CD4-positive, alpha-beta T cell treated with Interleukin-17A for 4 hours (primary cell): ENCODE measurements at regions not wholly inside any gene's neighbourhood (a gene's known extent, or its start where the extent isn't known, plus 50 kb on each side); places are given as distances from the start of the nearest gene placed in this dataset.
A peak's percentile ranks its signal among the peaks of the same experiment; 100 is the strongest.
"Not testable (repeated sequence)": the region's sequence is repeated elsewhere in the genome, so short reads cannot be mapped to it uniquely, and the experiment has no call there.

ENCODE experiments used
- DNase-seq: peaks from one replicate; pipeline ENCODE4 v3.0.0-alpha.2; 2020; ENCODE audit warnings: mixed read lengths

GRCh38 chr9:41367301-41367700 is 178.2 kb upstream of the ZNG1F start:
- not testable (repeated sequence) for DNase-seq

DNA sequence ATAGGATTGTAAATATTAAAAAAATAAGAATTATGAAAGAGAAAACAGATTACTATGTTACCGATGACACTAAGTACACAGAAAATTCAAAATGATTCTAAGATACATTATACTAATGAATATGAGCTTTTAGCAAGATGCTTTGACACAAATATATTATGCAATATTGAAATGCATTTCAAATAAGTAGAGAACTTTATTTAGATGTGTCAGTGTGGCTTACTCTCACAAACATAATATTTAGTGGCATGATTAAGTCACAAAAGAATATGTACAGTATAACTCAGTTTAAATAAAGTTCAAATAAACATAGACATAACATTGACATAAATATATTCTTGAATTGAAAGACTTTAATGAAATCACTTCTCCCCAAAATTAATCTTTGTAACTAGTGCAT is 172.7 kb upstream of the ZNG1F start:
- not testable (repeated sequence) for DNase-seq

DNA sequence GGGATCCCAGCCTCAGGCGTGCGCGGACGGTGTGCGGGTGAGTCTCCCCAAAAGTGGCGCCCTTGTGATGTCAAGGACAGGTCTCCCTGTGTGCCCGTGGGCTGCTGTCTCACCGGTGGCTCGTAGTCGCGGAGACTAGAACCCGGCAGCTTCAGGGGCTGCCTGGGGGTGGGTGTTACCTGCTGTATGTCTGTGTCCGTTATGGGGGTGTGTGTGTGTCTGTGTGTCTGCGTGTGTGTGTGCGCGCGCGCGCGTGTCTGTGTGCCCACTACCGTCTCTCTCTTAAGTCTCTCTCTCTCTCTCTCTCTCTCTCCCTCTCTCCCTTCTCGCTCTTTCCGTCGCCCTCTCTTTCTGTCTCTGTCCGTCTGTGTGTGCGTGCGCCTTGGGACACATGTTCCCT is 170.0 kb upstream of the ZNG1F start:
- peak; percentile 57 for DNase-seq

GRCh38 chr9:41358682-41359081 is 169.6 kb upstream of the ZNG1F start:
- DNase-seq = peak; percentile 81

DNA sequence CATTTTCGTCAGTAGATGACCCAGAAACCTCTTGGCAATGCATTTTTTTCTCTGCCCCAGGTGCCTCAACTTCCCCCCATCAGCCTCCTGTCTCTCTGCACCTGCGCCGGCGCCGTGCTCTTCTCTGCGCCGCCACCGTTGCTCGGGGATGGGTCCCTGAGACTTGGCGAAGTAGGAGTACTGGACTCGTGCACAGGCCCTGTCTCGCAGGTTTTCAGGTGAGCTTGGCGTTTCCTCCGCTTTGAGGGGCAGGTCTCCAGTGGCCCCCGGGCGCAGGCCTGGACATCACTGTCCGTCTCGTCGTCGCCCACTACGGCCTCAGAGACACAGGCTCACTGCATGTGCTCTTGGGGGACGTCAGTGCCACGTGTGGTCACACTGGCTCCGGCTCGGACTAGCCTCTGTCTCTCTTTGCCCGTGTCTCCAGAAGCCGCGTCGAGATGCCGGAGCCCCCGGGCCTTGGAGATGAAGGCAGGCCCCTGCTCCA is 168.8 kb upstream of the ZNG1F start:
- peak; percentile 2 for DNase-seq

GRCh38 chr9:41357350-41357748 is 168.2 kb upstream of the ZNG1F start:
- DNase-seq = not testable (repeated sequence)

DNA sequence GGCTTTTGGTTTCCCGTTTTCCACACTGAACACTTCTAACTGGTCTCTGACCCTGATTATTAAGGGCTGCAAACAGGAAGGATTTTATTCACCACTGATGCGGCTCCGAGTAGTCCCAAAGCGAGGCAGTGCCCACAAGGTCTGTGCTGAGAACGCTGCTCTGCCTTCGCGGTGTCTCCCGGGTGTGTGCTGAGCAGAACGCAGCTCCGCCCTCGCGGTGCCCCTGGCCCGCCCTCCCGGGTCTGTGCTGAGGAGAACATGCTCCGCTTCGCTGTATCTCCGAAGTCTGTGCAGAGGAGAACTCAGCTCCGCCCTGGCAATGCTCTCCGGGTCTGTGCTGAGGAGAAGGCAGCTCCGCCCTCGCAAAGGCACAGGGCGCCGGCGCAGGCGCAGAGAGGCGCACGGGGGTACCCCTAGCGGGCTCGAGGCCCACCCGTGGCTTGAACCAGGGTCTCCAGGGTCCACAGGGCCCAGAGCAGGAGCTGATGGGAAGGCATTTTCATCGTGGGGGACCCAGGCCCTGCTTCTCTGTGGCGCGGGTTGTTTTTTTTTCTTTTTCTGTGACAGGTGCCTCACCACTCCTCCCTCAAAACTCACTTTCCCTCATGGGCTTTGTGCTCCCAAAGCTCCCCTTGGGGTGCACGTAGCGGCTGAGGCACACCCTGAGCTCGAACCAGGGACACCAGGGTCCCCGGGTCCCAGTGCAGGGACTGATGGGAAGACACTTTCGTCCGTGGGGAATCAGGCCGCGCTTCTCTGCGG is 167.7 kb upstream of the ZNG1F start:
- peak; percentile 80 for DNase-seq

DNA sequence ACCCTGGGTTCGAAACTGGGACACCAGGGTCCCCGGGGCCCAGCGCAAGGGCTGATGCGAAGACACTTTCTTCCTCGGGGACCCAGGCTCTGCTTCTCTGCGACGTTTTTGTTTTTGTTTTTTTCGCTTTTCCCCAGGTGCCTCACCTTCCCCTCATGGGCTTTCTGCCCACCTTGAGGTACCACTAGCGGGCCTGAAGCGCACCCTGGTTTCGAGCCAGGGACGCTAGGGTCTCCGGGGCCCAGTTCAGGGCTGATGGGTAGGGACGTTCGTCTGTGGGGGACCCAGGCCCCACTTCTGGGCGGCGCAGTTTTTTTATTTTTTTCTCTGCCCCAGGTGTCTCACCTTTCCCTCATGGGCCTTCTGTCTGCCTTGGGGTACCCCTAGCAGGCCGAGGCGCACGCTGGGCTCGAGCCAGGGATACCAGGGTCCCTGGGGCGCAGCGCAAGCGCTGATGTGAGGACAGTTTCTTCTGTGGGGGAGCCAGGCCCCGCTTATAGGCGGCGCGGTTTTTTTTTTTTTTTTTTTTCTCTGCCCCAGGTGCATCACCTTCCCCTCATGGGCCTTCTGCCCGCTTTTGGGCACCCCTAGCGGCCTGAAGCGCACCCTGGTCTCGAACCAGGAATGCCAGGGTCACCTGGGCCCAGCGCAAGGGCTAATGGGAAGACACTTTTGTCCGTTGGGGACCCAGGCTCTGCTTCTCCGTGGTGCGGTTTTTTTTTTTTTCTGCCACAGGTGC is 166.8 kb upstream of the ZNG1F start:
- DNase-seq = not testable (repeated sequence)

- DNase-seq = peak; percentile 5
Measured at GRCh38 chr9:41354978-41355377, 165.9 kb upstream of the ZNG1F start.

DNA sequence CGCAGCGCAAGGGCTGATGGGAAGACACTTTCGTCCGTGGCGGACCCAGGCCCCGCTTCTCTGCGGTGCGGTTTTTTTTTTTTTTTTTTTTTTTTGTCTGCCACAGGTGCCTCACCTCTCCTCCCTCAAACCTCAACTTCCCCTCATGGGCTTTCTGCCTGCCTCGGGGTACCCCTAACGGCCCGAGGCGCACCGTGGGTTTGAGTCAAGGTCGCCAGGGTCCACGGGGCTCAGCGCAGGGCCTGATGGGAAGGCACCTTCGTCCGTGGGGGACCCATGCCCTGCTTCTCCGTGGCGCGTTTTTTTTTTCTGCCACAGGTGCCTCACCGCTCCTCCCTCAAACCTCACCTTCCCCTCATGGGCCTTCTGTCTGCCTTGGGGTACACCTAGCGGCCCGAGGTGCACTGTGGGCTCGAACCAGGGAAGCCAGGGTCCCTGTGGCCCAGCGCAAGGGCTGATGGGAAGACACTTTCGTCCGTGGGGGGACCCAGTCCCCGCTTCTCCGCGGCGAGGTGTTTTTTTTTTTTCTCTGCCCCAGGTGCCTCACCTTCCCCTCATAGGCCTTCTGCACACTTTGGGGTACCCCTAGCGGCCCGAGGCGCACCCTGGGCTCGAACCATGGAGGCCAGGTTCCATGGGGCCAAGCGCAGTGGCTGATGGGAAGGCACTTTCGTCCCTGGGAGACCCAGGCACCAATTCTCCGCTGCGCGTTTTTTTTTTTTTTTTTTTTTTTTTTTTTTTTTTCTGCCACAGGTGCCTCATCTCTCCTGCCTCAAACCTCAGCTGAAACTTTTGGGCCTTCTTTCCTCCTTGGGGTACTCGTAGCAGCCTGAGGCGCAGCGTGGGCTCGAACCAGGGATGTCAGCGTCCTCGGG is 165.2 kb upstream of the ZNG1F start:
- DNase-seq = peak; percentile 12

DNA sequence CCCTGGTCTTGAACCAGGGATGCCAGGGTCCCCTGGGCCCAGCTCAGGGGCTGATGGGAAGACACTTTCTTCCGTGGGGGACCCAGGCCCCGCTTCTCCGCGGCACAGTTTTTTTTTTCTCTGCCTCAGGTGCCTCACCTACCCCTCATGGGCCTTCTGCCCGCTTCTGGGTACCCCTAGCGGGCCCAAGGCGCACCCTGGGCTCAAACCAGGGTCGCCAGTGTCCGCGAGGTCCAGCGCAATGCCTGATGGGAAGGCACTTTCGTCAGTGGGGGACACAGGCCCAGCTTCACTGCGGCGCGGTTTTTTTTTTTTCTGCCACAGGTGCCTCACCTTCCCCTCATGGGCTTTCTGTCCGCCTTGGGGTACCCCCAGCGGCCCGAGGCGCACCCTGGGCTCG is 163.9 kb upstream of the ZNG1F start:
- not testable (repeated sequence) for DNase-seq

GRCh38 chr9:41352390-41352789 is 163.3 kb upstream of the ZNG1F start:
- DNase-seq = not testable (repeated sequence)

GRCh38 chr9:41347893-41348292 is 158.8 kb upstream of the ZNG1F start:
- DNase-seq = not testable (repeated sequence)

DNA sequence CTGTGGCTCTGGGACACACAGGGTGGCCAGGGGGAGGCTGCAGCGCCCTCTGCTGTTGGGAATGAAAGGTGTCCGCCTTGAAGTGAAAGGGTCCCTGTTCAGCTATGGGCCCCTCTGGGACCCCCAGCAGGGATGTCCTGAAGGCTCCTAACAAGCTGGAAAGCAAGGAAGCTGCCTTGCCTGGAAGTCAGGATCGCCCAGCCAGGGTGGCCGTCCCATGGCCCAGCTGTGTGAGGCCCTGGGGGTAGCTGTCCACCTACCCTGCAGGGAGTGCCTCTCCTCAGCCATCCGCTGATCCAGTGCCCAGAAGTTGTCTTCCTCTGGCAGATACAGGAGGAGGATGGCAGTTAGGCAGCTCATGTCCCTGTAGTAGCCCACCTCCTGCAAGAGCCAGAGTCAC is 143.4 kb upstream of the ZNG1F start:
- not testable (repeated sequence) for DNase-seq

DNA sequence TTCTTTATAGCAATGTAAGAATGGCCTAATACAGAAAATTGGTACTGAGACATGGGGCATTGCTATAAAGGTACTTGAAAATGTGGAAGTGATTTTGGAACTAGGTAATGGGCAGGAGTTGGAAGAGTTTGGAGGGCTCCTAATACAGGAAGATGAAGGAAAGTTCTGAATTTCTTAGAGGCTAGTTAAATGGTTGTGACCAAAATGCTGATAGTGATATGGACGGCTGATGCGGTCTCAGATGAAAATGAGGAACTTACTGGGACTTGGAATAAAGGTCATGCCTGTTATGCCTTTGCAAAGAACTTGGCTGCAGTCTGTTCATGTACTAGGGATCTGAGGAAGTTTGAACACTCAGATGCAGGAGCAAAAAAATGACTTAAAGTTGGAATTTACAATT is 132.2 kb upstream of the ZNG1F start:
- not testable (repeated sequence) for DNase-seq

GRCh38 chr9:41308953-41309352 is 119.8 kb upstream of the ZNG1F start:
- not testable (repeated sequence) for DNase-seq

GRCh38 chr9:41285744-41286143 is 96.6 kb upstream of the ZNG1F start:
- not testable (repeated sequence) for DNase-seq

DNA sequence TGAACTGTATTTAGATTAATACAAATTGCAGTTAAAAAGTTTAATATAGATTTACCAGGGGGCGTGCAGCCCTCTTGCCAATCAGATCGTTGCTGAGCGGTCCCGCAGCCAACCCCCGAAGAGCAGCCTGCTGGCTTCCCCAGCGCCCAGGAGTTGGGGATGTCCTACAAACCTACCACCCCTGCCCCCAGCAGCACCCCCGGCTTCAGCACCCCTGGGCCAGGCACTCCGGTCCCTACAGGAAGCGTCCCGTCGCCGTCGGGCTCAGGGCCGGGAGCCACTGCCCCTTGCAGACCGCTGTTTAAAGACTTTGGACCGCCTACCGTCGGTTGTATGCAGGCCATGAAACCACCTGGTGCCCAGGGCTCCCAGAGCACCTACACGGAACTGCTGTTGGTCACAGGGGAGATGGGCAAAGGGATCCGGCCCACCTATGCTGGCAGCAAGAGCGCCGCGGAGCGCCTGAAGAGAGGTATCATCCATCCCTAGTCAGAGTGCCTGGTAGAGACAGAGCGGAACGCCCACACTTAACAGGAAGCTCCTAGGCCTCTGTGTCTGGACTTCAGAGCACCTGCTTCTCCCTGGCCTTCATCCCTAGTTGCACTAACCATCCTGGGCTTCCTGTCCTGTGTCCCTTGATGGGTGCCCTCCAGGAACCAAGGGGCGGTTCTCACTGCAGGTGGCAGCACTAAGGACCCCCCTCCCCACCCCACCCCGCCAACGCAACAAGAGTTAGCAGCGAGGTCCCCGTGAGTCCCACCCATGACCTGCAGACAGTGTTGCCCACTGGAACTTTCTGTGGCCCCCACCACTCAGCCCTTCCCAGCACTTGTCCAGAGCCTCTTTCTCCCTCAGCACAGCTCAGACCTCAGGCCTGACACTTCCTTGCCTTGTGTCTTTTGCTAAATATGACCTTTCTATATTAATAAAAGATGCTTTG is 91.5 kb upstream of the ZNG1F start:
- not testable (repeated sequence) for DNase-seq

DNA sequence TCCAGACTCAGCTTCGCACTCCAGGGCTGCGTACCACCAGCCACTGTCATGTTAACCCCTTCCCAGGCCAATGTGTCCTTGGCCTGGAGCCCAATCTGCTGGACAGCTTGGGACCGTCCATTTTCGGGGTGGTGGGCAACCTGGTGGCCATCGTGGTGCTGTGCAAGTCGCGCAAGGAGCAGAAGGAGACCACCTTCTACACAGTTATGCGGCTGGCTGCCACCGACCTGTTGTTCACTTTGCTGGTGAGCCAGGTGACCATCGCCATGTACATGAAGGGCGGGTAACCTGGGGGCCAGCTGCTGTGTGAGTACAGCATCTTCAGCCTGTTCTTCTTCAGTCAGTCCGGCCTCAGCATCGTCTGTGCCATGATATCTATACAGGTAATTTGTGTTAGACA is 90.3 kb upstream of the ZNG1F start:
- not testable (repeated sequence) for DNase-seq

DNA sequence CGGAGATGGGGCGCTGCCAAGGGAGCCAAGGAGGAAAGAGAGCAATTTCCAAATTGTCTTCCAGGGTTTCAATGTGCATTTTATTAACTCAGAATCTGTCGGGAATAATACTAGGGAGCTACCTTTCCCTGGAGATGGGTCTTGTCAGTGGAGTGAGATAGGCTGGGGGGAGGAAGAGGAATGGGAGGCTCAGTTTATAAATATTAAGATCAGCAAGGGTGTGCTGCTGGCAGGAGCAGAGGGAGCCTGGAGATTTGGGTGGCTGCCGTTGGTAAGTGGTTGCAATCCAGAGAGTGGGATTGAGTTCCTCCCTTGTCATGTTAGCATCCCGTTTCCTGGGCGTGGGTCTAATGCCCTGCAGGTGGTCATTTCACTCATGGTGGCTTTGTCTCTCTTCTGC is 89.9 kb upstream of the ZNG1F start:
- not testable (repeated sequence) for DNase-seq

DNA sequence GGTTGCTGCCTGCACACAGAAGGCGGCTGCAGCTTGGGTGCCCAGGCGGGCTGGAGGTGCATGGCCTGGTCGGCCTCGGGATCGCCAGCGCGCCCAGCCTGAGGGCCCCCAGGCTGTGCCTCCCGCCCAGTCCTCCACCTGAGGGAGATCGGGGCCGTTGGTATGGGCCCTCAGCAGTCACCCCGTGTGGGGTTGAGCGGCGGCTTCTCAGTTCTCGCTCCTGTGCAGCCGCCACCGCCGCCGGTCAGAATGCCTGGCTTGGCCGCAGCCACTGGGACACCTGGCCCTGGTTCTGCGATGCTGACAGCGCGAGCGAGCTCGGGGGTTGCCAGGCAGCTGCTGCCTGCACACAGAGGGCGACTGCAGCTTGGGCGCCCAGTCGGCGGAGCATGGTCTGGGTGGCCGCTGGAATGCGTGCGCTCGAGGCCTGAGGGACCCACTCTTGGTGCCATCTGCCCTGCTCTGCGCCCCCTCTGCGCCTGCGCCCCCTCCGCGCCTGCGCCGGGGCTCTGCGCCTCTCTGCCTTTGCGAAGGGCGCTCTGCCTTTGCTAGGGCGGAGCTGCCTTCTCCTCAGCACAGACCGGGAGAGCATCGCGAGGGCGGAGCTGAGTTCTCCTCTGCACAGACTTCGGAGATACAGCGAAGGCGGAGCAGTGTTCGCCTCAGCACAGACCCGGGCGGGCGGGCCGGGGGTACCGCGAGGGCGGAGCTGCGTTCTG is 84.6 kb upstream of the ZNG1F start:
- DNase-seq = peak; percentile 76
